ENCODE measurements at regions not wholly inside any gene's neighbourhood (a gene's known extent, or its start where the extent isn't known, plus 50 kb on each side); places are given as distances from the start of the nearest gene placed in this dataset.

GRCh38 chr21:38951095-38951730 is 145.5 kb downstream of the ETS2 start:
- H3K79me2 ChIP-seq (replicated peaks; ENCODE audit: insufficient read depth) = no peaks in the 10 kb centered on the region
- no peaks in the 10 kb centered on the region for H3K4me1 ChIP-seq (ENCODE audit: insufficient read depth)
- H3K27ac Mint-ChIP-seq = no peak overlapping the region
- no peak for TF ChIP-seq STAT1 (IDR thresholded peaks at IDR 0.05; ENCODE audit: unreplicated experiment)
- TF ChIP-seq EZH2 (IDR thresholded peaks at IDR 0.05; ENCODE audit: low read depth, unreplicated experiment) = no peak
- no peak for TF ChIP-seq REST (IDR thresholded peaks at IDR 0.05; ENCODE audit: unreplicated experiment)
- TF ChIP-seq, protein P1, sequence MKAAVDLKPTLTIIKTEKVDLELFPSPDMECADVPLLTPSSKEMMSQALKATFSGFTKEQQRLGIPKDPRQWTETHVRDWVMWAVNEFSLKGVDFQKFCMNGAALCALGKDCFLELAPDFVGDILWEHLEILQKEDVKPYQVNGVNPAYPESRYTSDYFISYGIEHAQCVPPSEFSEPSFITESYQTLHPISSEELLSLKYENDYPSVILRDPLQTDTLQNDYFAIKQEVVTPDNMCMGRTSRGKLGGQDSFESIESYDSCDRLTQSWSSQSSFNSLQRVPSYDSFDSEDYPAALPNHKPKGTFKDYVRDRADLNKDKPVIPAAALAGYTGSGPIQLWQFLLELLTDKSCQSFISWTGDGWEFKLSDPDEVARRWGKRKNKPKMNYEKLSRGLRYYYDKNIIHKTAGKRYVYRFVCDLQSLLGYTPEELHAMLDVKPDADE (IDR thresholded peaks at IDR 0.05) = no peak
- no peak for TF ChIP-seq NANOG (IDR thresholded peaks at IDR 0.05; ENCODE audit: borderline replicate concordance)
- TF ChIP-seq POLR2AphosphoS5 (IDR thresholded peaks at IDR 0.05; ENCODE audit: low read depth) = no peak
- no peak for TF ChIP-seq ZNF114 (CRISPR knock-in tag; IDR thresholded peaks at IDR 0.05)
- no peak for TF ChIP-seq EZH2phosphoT487 (IDR thresholded peaks at IDR 0.05; ENCODE audit: unreplicated experiment)
- TF ChIP-seq ZNF331 (CRISPR knock-in tag; IDR thresholded peaks at IDR 0.05; ENCODE audit: low read depth) = no peak
- no peak for TF ChIP-seq CTCF (conservative IDR thresholded peaks at IDR 0.05; ENCODE audit: low read depth in 2 of 2)
- H3K4me3 Mint-ChIP-seq = no peak overlapping the region
- H3K36me3 Mint-ChIP-seq (ENCODE audit: low read depth) = no peaks in the 10 kb centered on the region; the same call in 2 of the 3 replicates
- no peaks in the 10 kb centered on the region for H4K20me1 ChIP-seq (replicated peaks; ENCODE audit: insufficient read depth)
- peaks cover 3% of the 10 kb centered on the region for H3K27me3 Mint-ChIP-seq (ENCODE audit: insufficient read depth, low read depth, poor library complexity)
- no peak overlapping the region for H3K27ac ChIP-seq (ENCODE audit: low read depth)
- H3K9me3 Mint-ChIP-seq = no peaks in the 10 kb centered on the region
- peaks cover 4% of the 10 kb centered on the region for H3K4me1 Mint-ChIP-seq
- H3K4me3 ChIP-seq = no peak overlapping the region
- no peak overlapping the region for H3K4me2 ChIP-seq
- no peak overlapping the region for H2AFZ ChIP-seq
- H3F3A ChIP-seq (replicated peaks; ENCODE audit: low read depth) = no peaks in the 10 kb centered on the region
- DNase-seq (ENCODE audit: low spot score) (no peak), ATAC-seq (no peak)
- no peaks in the 10 kb centered on the region for H3K36me3 ChIP-seq (ENCODE audit: insufficient read depth)
- H3K9me2 ChIP-seq (ENCODE audit: insufficient read depth) = peaks cover 16% of the 10 kb centered on the region
- H3K27me3 ChIP-seq (ENCODE audit: insufficient read depth) = no peaks in the 10 kb centered on the region
